ENCODE measurements at regions not wholly inside any gene's neighbourhood (a gene's known extent, or its start where the extent isn't known, plus 50 kb on each side); places are given as distances from the start of the nearest gene placed in this dataset.

DNA sequence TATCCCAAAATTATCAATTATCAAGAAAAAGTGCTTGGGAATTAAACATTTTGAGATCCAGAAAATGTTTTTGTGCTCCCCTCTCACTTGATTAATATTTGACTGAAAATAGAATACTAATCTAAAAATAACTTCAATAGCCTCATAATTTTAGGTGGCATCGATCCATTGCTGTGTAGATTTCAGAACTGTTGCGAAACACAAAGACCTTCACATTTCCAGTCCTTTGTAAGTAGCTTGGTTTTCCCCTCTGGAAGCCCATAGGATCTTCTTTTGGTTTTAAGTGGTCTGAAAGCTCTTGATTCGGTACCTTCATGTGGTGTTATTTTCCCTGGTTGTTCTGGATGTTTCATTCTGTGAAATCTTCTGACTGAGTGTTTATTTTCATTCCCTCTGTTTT lies 176.5 kb downstream of the NUFIP1 start:
- peaks cover 25% of the 10 kb centered on the region for H3K4me1 Mint-ChIP-seq (ENCODE audit: low read depth, unreplicated experiment)
- H3K27me3 Mint-ChIP-seq (ENCODE audit: unreplicated experiment), result peaks cover 2% of the 10 kb centered on the region

DNA sequence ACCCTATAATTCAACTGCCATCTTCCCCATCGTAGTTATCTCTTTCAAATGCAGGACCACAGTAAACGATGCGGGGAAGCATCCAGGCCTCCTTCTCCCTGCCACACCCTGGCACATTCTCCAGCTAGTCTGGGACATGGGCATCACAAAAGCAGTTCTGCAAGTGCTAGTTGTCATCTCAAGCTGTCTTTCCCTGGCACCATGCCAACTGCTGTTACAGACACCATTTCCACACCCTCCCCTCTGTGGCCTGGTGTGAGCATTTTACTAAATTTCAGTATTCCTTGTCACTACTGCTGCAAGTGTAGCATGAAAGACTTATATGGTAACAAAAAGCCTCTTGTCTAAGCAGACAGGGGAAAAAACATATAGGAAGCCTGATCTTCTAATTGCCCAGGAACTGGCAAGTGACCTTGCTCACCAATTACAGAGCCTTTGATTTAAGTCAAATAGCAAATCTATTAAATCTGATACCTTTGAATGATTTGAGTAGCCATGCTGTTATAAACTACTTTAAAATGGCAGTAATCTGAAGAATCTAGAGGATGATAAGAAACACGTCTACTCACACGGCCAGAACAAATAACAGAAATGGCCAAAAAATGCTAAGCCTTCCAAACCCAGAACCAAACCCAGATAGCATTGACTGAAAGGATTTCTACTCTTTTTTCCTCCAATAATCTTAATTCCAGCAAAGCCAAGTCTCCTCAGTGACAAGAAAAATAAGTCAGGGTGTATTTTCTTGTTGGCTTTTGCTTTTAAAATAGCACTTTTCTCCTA lies 179.0 kb downstream of the NUFIP1 start:
- H3K4me1 Mint-ChIP-seq (ENCODE audit: low read depth, unreplicated experiment), result peaks cover 33% of the 10 kb centered on the region
- H3K27ac Mint-ChIP-seq (ENCODE audit: unreplicated experiment), result no peak overlapping the region
- H3K9me3 Mint-ChIP-seq (ENCODE audit: unreplicated experiment), result no peaks in the 10 kb centered on the region
- TF ChIP-seq, protein P1, sequence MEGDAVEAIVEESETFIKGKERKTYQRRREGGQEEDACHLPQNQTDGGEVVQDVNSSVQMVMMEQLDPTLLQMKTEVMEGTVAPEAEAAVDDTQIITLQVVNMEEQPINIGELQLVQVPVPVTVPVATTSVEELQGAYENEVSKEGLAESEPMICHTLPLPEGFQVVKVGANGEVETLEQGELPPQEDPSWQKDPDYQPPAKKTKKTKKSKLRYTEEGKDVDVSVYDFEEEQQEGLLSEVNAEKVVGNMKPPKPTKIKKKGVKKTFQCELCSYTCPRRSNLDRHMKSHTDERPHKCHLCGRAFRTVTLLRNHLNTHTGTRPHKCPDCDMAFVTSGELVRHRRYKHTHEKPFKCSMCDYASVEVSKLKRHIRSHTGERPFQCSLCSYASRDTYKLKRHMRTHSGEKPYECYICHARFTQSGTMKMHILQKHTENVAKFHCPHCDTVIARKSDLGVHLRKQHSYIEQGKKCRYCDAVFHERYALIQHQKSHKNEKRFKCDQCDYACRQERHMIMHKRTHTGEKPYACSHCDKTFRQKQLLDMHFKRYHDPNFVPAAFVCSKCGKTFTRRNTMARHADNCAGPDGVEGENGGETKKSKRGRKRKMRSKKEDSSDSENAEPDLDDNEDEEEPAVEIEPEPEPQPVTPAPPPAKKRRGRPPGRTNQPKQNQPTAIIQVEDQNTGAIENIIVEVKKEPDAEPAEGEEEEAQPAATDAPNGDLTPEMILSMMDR (IDR thresholded peaks at IDR 0.05; ENCODE audit: partially characterized antibody, unreplicated experiment), result no peak
- H3K36me3 Mint-ChIP-seq (ENCODE audit: unreplicated experiment), result no peaks in the 10 kb centered on the region
- H3K27me3 Mint-ChIP-seq (ENCODE audit: unreplicated experiment), result peaks cover 2% of the 10 kb centered on the region
- no peak overlapping the region for H3K4me3 Mint-ChIP-seq (ENCODE audit: unreplicated experiment)
- DNase-seq, result no peak

More for the DNA sequence above, 176.5 kb downstream of the NUFIP1 start:
- H3K4me3 Mint-ChIP-seq (ENCODE audit: unreplicated experiment), result no peak overlapping the region
- no peaks in the 10 kb centered on the region for H3K9me3 Mint-ChIP-seq (ENCODE audit: unreplicated experiment)
- no peaks in the 10 kb centered on the region for H3K36me3 Mint-ChIP-seq (ENCODE audit: unreplicated experiment)
- H3K27ac Mint-ChIP-seq (ENCODE audit: unreplicated experiment), result no peak overlapping the region
- no peak for DNase-seq
- TF ChIP-seq, protein P1 (IDR thresholded peaks at IDR 0.05; ENCODE audit: partially characterized antibody, unreplicated experiment), result no peak

DNA sequence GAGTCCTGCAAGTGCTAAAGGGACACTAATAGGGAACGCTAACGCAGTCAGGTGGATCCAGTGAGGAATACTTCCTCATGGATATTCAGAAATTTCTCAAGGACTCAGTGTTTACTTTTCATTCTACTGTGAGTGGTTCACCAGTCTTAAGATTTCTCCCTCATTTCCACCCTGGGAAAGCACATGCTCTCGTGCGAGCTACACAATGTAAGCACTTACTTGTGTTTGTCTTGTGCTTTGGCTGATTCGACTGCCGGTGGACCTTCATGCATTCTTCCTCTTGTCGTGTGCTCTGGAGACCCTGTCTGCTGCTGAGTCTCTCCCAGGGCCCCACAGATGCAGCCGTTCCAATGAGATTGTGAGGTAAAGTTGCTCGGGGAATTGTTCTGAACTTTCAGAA lies 180.1 kb downstream of the NUFIP1 start:
- H3K9me3 Mint-ChIP-seq (ENCODE audit: unreplicated experiment), result no peaks in the 10 kb centered on the region
- TF ChIP-seq, protein P1 (IDR thresholded peaks at IDR 0.05; ENCODE audit: partially characterized antibody, unreplicated experiment), result no peak
- no peak for DNase-seq

DNA sequence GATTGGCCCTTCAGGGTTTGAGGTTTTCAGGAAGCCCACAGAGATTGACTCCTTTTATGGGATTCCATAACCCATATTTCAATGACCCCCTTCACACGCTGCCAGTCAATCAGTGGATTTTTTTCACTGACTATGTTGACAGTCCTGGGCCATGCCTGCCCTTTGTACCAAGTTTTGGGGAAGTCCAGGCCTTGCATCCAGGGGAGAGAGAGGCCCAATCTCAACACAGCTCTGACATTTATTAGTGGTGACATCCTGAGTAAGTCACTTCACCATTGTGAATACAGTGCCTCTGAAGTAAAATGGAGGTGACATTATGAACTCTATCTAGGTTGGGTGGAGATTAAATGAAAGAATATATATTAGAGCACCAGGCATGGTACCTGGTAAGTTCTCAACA lies 181.1 kb downstream of the NUFIP1 start:
- Mint-ChIP-seq H3K27me3 (ENCODE audit: unreplicated experiment) (peaks cover 2% of the 10 kb centered on the region), H3K36me3 (ENCODE audit: unreplicated experiment) (no peaks in the 10 kb centered on the region)

More for the DNA sequence above, 180.1 kb downstream of the NUFIP1 start:
- H3K36me3 Mint-ChIP-seq (ENCODE audit: unreplicated experiment), result no peaks in the 10 kb centered on the region
- peaks cover 28% of the 10 kb centered on the region for H3K4me1 Mint-ChIP-seq (ENCODE audit: low read depth, unreplicated experiment)
- peaks cover 2% of the 10 kb centered on the region for H3K27me3 Mint-ChIP-seq (ENCODE audit: unreplicated experiment)
- H3K4me3 Mint-ChIP-seq (ENCODE audit: unreplicated experiment), result no peak overlapping the region
- H3K27ac Mint-ChIP-seq (ENCODE audit: unreplicated experiment), result no peak overlapping the region

More for the DNA sequence above, 181.1 kb downstream of the NUFIP1 start:
- H3K4me1 Mint-ChIP-seq (ENCODE audit: low read depth, unreplicated experiment), result peaks cover 19% of the 10 kb centered on the region
- DNase-seq, result no peak
- H3K4me3 Mint-ChIP-seq (ENCODE audit: unreplicated experiment), result no peak overlapping the region
- no peak overlapping the region for H3K27ac Mint-ChIP-seq (ENCODE audit: unreplicated experiment)
- H3K9me3 Mint-ChIP-seq (ENCODE audit: unreplicated experiment), result no peaks in the 10 kb centered on the region
- TF ChIP-seq, protein P1 (IDR thresholded peaks at IDR 0.05; ENCODE audit: partially characterized antibody, unreplicated experiment), result no peak
